ENCODE measurements at regions not wholly inside any gene's neighbourhood (a gene's known extent, or its start where the extent isn't known, plus 50 kb on each side); places are given as distances from the start of the nearest gene placed in this dataset.
"Not testable (repeated sequence)": the region's sequence is repeated elsewhere in the genome, so short reads cannot be mapped to it uniquely, and the experiment has no call there.

DNA sequence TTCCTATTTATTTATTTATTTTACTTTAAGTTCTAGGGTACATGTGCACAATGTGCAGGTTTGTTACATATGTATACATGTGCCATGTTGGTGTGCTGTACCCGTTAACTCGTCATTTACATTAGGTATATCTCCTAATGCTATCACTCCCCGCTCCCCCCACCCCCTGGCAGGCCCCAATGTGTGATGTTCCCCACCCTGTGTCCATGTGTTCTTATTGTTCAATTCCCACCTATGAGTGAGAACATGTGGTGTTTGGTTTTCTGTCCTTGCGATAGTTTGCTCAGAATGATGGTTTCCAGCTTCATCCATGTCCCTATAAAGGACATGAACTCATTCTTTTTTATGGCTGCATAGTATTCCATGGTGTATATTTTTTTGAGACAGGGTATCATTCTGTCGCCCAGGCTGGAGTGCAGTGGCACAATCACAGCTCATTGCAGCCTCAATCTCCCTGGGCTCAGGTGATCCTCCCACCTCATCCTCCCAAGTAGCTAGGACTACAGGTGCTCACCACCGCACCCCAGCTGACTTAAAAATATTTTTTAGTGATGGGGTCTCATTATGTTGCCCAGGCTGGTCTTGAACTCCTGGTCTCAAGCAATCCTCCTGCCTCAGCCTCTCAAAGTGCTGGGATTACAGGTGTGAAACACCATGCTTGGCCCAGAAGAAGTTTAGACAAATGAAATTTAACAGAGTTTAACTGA lies 140.6 kb downstream of the NPIPB5 start:
- not testable (repeated sequence) for DNase-seq (ENCODE audit: extremely low read depth, low read depth)

DNA sequence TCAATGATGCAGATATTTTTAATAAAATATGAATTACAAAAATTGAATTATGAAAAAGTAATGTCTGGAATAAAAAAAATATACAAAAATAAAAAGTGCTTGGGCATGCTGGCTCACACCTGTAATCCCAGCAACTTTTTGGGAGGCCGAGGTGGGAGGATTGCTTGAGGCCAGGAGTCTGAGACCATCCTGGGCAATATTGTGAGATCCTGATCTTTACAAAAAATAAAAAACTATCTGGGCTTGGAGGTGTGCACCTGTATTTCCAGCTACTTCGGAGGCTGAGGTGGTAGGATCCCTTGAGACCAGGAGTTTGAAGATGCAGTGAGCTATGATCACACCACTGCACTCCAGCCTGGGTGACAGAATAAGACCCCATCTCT lies 141.8 kb downstream of the NPIPB5 start:
- DNase-seq (ENCODE audit: extremely low read depth, low read depth), result no peak

DNA sequence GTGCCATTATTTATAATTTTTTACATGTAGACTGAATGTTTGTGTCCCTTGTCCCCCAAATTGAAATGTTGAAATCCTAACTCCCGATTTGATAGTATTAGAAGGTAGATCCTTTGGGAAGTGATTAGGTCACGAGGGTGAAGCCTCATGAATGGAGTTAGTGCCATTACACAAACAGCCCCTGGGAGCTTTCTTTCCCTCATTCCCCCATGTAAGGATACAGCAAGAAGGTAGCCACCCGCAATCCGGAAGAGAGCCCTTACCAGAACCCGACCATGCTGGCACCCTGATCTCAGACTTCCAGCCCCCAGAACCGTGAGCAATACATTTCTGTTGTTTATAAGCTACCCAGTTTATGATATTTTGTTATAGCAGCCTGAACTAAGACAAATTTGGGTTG lies 143.2 kb downstream of the NPIPB5 start:
- no peak for DNase-seq (ENCODE audit: extremely low read depth, low read depth)

- not testable (repeated sequence) for DNase-seq (ENCODE audit: extremely low read depth, low read depth)
Observed at GRCh38 chr16:22656573-22656972, 145.9 kb downstream of the NPIPB5 start.

- DNase-seq (ENCODE audit: extremely low read depth, low read depth), result no peak
Observed at GRCh38 chr16:22659933-22660332, 149.2 kb downstream of the NPIPB5 start.

DNA sequence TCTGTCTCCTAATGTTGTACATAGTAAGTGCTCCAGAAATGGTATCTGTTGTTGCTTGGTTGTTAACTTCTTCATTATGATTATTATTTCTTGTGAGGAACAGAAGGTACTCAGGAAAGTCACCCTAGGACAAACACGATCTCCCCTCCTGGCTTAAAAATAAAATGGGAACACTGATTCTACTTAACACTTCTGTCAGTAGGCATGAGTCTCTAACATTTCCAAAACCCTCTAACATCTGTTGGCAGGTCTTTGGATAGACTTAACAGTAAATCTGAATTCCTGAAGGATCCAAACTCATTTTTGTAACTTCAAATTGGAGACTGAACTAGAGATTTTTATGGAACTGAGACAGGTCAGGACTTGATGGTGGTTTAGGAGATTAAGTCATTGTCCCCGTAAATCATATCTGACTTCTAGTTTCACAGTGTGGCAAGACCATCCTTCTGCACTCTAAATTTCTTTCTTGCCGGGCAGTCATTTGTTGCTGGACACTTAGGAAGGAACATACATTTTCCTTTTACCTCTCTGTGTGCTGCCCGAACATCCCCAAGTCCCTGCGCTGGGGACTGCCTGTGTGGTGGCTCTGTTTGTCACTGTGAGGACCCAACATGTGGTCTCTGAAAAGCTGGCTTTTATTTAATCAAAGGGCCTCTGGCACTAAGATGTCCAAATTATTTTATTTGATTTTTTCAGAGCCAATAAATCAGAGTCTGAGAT lies 149.9 kb downstream of the NPIPB5 start:
- DNase-seq (ENCODE audit: extremely low read depth, low read depth), result no peak

DNA sequence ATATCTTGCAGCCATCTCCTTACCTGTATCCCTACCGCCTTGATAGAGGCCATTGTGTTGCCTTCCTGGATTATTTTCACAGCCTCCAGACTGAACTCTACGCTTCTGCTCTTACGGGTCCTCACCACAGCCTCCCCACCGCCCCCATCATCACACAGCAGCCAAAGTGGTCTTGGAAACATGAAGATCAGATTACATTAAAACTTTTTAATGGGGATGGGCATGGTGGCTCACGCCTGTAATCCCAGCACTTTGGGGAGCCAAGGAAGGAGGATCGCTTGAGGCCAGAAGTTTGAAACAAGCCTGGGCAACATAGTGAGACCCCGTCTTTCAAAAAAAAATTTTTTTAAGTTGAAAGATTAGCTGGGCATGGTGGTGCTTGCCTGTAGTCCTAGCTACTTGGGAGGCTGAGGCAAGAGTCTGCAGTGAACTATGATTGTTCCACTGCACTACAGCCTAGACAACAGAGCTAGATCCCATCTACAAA lies 150.5 kb downstream of the NPIPB5 start:
- no peak for DNase-seq (ENCODE audit: extremely low read depth, low read depth)

- DNase-seq (ENCODE audit: extremely low read depth, low read depth), result not testable (repeated sequence)
Observed at GRCh38 chr16:22662958-22663357, 151.0 kb upstream of the HS3ST2 start.

DNA sequence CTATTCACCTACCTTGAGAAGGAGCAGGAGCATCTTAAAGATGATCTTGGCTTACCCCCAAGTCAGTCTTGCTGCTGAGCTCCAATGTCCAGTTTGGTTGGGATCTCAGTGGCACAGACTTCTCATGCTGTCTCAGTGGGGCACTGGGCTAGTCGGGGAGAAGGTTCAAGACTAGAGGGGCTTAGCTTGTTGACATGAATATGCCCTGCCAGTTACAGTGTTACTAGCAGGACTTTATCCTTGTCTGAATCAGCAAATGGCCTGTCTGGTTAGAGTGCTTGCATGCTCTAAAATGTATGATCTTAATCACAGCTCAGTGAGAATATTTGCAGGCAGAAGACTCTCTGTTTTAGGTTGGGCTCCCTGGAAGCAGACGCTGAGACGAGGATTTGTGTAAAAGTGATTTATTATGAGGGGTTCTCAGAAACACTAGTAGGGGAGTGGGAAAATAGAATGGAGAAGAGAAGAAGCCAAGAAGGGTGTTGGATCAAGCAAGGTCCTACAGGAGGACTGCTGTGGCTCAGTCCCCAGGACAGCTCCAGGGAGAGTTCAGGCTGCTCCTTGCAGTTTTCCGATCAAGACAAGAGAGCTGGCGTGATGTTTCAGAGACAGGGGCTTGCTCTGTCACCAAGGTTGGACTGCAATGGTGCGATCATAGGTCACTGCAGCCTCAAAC lies 150.4 kb upstream of the HS3ST2 start:
- DNase-seq (ENCODE audit: extremely low read depth, low read depth), result no peak

GRCh38 chr16:22664132-22664531 lies 149.8 kb upstream of the HS3ST2 start:
- DNase-seq (ENCODE audit: extremely low read depth, low read depth), result no peak

GRCh38 chr16:22664561-22664997 lies 149.4 kb upstream of the HS3ST2 start:
- DNase-seq (ENCODE audit: extremely low read depth, low read depth), result no peak

GRCh38 chr16:22665048-22665797 lies 148.7 kb upstream of the HS3ST2 start:
- no peak for DNase-seq (ENCODE audit: extremely low read depth, low read depth)

DNA sequence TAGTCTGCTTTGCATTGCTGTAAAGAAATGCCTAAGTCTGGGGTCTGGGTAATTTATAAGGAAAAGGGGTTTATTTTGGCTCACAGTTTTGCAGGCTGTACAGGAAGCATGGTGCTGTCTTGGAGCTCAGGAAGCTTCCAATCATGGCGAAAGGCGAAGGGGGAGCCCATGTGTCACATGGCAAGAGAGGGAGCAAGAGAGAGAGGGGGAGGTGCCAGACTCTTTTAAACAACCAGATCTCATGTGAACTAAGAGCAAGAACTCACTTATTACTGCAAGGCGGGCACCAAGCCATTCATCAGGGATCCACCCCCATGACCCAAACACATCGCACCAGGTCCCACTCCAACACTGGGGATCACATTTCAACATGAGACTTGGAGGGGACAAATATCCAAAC lies 148.2 kb upstream of the HS3ST2 start:
- no peak for DNase-seq (ENCODE audit: extremely low read depth, low read depth)

DNA sequence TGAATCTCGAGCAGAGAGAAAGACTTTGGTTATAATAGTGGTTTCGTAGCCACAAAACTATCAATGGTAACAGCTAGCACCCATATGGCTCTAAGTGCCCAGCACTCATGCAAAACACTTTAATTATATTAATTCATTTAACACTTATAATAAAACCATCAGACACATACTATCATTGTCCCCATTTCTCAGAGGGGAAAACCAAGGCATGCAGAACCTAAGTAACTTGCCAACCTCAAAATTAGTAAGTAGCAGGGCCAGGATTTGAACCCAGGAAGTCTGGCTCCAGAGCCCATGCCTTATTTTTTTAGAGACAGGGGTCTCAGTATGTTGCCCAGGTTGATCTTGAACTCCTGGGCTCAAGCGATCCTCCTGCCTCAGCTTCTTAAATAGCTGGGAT lies 145.6 kb upstream of the HS3ST2 start:
- no peak for DNase-seq (ENCODE audit: extremely low read depth, low read depth)

DNA sequence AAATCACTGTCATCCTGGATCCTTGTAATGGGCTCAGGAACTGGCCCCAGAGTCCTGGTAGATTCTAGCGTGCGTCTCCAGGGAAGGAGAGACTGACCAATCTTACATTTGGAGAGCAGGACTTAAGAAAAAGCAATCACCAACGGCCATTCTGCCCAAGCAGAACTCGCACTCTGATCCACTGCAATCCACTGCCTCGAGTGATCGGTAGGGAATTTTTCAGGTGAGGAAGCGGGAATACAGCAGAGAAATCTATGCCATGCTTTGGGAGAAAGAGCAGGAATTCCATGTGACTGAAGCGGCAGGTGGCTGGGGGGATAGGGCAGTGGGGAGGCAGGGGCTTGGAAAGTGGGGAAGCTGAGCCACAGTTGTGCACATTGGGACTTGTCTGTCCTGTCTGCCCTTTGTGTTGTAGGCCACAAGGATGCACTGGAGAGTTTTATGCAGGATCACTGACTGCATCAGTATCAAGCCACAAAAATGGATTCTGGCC lies 143.9 kb upstream of the HS3ST2 start:
- DNase-seq (ENCODE audit: extremely low read depth, low read depth), result no peak

- no peak for DNase-seq (ENCODE audit: extremely low read depth, low read depth)
Observed at GRCh38 chr16:22670551-22671041, 143.4 kb upstream of the HS3ST2 start.

DNA sequence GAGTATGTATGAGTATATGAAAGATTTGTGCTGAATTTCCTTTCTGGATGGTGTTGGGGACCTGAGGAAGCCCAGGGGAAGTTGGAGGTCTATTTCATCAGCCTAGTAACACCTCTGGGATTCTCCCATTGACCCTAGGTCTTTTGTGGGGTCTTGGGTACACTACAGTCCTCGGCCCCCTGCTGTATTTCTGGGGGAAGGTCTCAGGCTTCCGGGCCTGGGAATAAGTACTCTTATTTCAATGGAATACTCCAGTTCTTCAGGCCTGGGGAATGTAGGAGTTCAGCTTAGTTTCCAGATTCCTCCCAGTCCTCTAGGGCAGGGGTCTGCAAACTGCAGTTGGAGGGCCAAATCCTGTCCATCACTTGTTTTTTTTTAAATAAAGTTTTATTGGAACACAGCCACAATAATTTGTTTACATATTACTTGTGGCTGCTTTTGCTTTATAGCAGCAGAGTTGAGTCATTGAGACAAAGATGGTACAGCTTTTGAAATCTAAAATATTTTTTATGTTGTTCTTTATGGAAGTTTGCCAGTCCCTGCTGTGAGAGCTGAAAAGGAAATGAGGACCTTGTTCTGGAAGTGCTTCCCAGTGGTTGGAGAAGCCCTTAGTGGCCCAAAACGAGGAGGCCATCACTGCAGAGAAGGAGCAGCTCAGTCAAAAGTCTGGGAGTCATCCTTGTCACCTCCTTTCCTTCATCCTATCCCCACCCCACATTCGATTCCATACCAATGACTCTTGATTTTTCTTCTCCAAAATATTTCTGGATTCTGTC lies 142.5 kb upstream of the HS3ST2 start:
- DNase-seq (ENCODE audit: extremely low read depth, low read depth), result no peak

- no peak for DNase-seq (ENCODE audit: extremely low read depth, low read depth)
Observed at GRCh38 chr16:22672830-22673210, 141.1 kb upstream of the HS3ST2 start.

GRCh38 chr16:22673421-22673831 lies 140.5 kb upstream of the HS3ST2 start:
- DNase-seq (ENCODE audit: extremely low read depth, low read depth), result no peak

- DNase-seq (ENCODE audit: extremely low read depth, low read depth), result no peak
Observed at GRCh38 chr16:22674832-22675191, 139.2 kb upstream of the HS3ST2 start.

Data from NCI-H460 (cell line).